OCI-LY1 (cell line): ENCODE measurements at regions not wholly inside any gene's neighbourhood (a gene's known extent, or its start where the extent isn't known, plus 50 kb on each side); places are given as distances from the start of the nearest gene placed in this dataset.

Experiments
- H2AFZ ChIP-seq: fragments of 200-600 bp; sonication (generic), shearing (Covaris generic); 2 replicates; pipeline ENCODE4 v1.6.0; 2014; ENCODE audit warnings: antibody characterized with exemption, mild to moderate bottlenecking, low read length
- H3F3A ChIP-seq: fragments of 200-600 bp; sonication (generic), shearing (Covaris generic); 2 replicates; pipeline ENCODE4 v1.6.0; 2014; ENCODE audit warnings: mild to moderate bottlenecking, antibody characterized with exemption, low read length, moderate library complexity; ENCODE audit not compliant: insufficient read depth
- H3K27ac ChIP-seq: fragments of 200-600 bp; sonication (generic); 2 replicates; pipeline ENCODE4 v1.5.1; 2014; ENCODE audit warnings: low read length, mixed run types, mild to moderate bottlenecking, low read depth; ENCODE audit not compliant: poor library complexity, severe bottlenecking
- H3K27me3 ChIP-seq: fragments of 200-600 bp; sonication (generic); 2 replicates; pipeline ENCODE4 v1.6.0; 2014; ENCODE audit warnings: antibody characterized with exemption, mild to moderate bottlenecking, low read length, moderate library complexity; ENCODE audit not compliant: insufficient read depth
- H3K36me3 ChIP-seq: fragments of 200-600 bp; sonication (generic); 2 replicates; pipeline ENCODE4 v1.6.1; 2014; ENCODE audit warnings: mild to moderate bottlenecking, antibody characterized with exemption, low read length, moderate library complexity, mixed read lengths; ENCODE audit not compliant: insufficient read depth
- H3K4me1 ChIP-seq: fragments of 200-600 bp; sonication (generic); 2 replicates; pipeline ENCODE4 v1.5.1; 2014; ENCODE audit warnings: mild to moderate bottlenecking, low read length, moderate library complexity; ENCODE audit not compliant: insufficient read depth, severe bottlenecking
- H3K4me2 ChIP-seq: fragments of 200-600 bp; sonication (generic), shearing (Covaris generic); 2 replicates; pipeline ENCODE4 v1.6.1; 2014; ENCODE audit warnings: low read length
- H3K4me3 ChIP-seq: fragments of 200-600 bp; sonication (generic); 2 replicates; pipeline ENCODE4 v1.5.1; 2014; ENCODE audit warnings: low read length, low read depth, mild to moderate bottlenecking, mixed read lengths; ENCODE audit not compliant: poor library complexity, severe bottlenecking
- H3K79me2 ChIP-seq: fragments of 200-600 bp; shearing (Covaris generic); 2 replicates; pipeline ENCODE4 v1.6.1; 2016; ENCODE audit warnings: mixed run types, low read length, mixed read lengths; ENCODE audit not compliant: insufficient read depth
- H3K9ac ChIP-seq: fragments of 200-600 bp; sonication (generic), shearing (Covaris generic); 2 replicates; pipeline ENCODE4 v1.6.1; 2014; ENCODE audit warnings: mild to moderate bottlenecking, low read length, mixed read lengths
- H3K9me2 ChIP-seq: fragments of 200-600 bp; sonication (generic), shearing (Covaris generic); 2 replicates; pipeline ENCODE4 v1.6.1; 2014; ENCODE audit warnings: low read depth, mild to moderate bottlenecking, low read length, mixed read lengths
- H3K9me3 ChIP-seq: fragments of 200-600 bp; shearing (Covaris generic); 2 replicates; pipeline ENCODE4 v1.6.1; 2014; ENCODE audit warnings: low read length, mixed read lengths
- H4K20me1 ChIP-seq: fragments of 200-600 bp; sonication (generic), shearing (Covaris generic); 2 replicates; pipeline ENCODE4 v1.6.0; 2016; ENCODE audit warnings: mild to moderate bottlenecking, low read length; ENCODE audit not compliant: insufficient read depth
- EZH2 ChIP-seq: fragments of 200-600 bp; sonication (generic), shearing (Covaris generic); IDR thresholded peaks from 2 replicates; pipeline ENCODE4 v1.8.0; 2017; ENCODE audit warnings: borderline replicate concordance, mixed run types, mild to moderate bottlenecking, antibody characterized with exemption, low read length, moderate library complexity, mixed read lengths
- TF ChIP-seq, protein P1 (sequence below): fragments of 200-600 bp; sonication (generic), shearing (Covaris generic); IDR thresholded peaks from 2 replicates; pipeline ENCODE4 v1.5.1; 2017; ENCODE audit warnings: mild to moderate bottlenecking, antibody characterized with exemption, low read length, moderate library complexity, mixed read lengths

DNA sequence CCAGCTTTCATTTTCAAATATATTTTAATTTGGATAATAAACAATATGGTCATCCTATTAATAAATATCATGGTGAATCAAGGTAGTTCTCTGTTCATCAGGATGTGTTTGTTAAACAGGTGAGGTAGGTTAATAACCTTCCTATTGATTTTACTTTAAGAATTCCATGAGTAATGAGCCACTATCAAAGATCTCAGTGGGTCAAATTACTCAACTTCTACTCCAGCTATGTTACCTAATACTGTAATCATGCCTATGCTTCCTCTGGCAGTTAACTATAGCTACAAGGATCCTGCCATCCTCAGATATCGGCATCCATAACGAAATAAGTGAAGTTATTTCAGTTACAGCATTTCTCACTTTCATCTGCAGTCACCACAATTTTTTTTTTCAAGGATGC is 289.6 kb upstream of the SLC8A1 start:
- no peak overlapping the region for H3K4me3 ChIP-seq
- no peaks in the 10 kb centered on the region for H3K9me3 ChIP-seq
- no peak overlapping the region for H3K9ac ChIP-seq
- no peaks in the 10 kb centered on the region for H3F3A ChIP-seq
- no peaks in the 10 kb centered on the region for H3K36me3 ChIP-seq
- H3K9me2 ChIP-seq, result no peaks in the 10 kb centered on the region
- no peaks in the 10 kb centered on the region for H3K79me2 ChIP-seq
- no peak overlapping the region for H3K27ac ChIP-seq
- H4K20me1 ChIP-seq, result no peaks in the 10 kb centered on the region
- no peak overlapping the region for H2AFZ ChIP-seq
- no peaks in the 10 kb centered on the region for H3K4me1 ChIP-seq
- TF ChIP-seq, protein P1, sequence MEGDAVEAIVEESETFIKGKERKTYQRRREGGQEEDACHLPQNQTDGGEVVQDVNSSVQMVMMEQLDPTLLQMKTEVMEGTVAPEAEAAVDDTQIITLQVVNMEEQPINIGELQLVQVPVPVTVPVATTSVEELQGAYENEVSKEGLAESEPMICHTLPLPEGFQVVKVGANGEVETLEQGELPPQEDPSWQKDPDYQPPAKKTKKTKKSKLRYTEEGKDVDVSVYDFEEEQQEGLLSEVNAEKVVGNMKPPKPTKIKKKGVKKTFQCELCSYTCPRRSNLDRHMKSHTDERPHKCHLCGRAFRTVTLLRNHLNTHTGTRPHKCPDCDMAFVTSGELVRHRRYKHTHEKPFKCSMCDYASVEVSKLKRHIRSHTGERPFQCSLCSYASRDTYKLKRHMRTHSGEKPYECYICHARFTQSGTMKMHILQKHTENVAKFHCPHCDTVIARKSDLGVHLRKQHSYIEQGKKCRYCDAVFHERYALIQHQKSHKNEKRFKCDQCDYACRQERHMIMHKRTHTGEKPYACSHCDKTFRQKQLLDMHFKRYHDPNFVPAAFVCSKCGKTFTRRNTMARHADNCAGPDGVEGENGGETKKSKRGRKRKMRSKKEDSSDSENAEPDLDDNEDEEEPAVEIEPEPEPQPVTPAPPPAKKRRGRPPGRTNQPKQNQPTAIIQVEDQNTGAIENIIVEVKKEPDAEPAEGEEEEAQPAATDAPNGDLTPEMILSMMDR, result no peak
- no peak for TF ChIP-seq EZH2
- no peak overlapping the region for H3K4me2 ChIP-seq
- H3K27me3 ChIP-seq, result no peaks in the 10 kb centered on the region

DNA sequence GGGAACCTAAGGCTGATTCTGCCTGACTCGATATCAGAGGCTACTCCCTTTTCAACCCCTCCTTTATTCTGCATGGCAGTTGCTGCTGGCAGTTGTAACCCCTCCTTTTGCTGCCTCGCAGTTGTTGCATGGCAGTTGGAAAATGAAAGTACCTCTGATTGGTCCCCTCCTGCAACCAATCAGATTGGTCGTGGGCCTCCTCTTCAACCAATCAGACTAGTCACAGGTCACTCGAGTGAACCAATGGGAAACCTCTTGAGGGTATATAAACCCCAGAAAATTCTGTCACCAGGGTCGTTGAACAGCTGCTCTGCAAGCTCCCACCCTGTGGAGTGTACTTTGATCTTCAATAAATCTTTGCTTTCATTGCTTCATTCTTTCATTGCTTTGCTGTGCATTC is 294.3 kb upstream of the SLC8A1 start:
- Histone ChIP-seq H3K9me3 (no peaks in the 10 kb centered on the region), H3K27me3 (no peaks in the 10 kb centered on the region), H3K9ac (no peak overlapping the region), H3K4me1 (no peaks in the 10 kb centered on the region), H3F3A (no peaks in the 10 kb centered on the region), H3K4me2 (no peak overlapping the region; the same call in 1 of the 2 replicates), H3K36me3 (no peaks in the 10 kb centered on the region), H3K27ac (no peak overlapping the region), H3K79me2 (no peaks in the 10 kb centered on the region), H3K4me3 (no peak overlapping the region), H4K20me1 (no peaks in the 10 kb centered on the region), H3K9me2 (no peaks in the 10 kb centered on the region), H2AFZ (no peak overlapping the region)
- no peak for TF ChIP-seq EZH2
- TF ChIP-seq, protein P1, result no peak

DNA sequence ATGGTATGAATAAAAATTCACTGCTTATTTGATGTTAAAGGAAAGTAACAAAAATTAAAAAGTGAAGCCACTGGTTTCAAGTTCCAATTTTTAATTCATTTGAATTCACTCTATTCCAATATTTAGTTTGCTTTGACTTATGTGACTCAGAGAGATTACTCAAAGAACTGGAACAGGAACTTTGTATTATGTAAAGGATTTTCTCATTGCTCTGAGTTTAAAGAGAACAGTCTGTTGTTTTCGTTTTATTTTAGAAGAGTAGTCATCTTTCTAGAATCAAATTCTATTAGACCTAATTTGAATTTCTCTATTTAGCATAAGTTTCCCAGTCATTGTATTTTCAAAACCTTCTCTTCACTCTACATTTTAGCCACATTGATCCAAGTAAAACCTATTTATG is 300.1 kb upstream of the SLC8A1 start:
- Histone ChIP-seq H3K36me3 (no peaks in the 10 kb centered on the region), H3K4me3 (no peak overlapping the region), H3K9me2 (no peaks in the 10 kb centered on the region), H3K4me2 (no peak overlapping the region), H4K20me1 (no peaks in the 10 kb centered on the region), H3K4me1 (no peaks in the 10 kb centered on the region), H2AFZ (no peak overlapping the region), H3K9me3 (no peaks in the 10 kb centered on the region), H3K27ac (no peak overlapping the region), H3K79me2 (no peaks in the 10 kb centered on the region), H3K9ac (no peak overlapping the region), H3F3A (no peaks in the 10 kb centered on the region), H3K27me3 (0 out of 2 replicates have a peak, but pooled peaks cover 3% of the 10 kb centered on the region)
- TF ChIP-seq, protein P1, result no peak
- TF ChIP-seq EZH2, result no peak
